ENCODE measurements at regions not wholly inside any gene's neighbourhood (a gene's known extent, or its start where the extent isn't known, plus 50 kb on each side); places are given as distances from the start of the nearest gene placed in this dataset.
"Not testable (repeated sequence)": the region's sequence is repeated elsewhere in the genome, so short reads cannot be mapped to it uniquely, and the experiment has no call there.

DNA sequence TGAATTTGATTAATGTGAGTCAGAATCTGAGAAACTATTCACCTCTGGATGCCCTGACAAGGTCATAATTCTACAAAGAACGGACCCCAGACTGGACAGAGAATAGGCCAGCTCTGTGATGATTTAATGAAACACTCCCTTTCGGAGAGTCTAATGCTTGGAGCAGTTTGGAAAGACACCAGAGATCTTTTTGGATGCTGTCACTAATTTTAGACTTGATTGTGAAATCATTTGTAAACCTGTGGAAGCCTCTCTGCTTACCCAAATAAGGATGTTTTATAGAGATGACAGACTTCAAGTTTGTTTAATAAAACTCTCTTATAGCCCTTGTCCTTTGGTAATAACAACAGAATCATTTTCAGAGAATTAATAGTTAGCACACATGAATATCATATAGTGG lies 83.5 kb downstream of the MYL12B start:
- no CpG with 5 or more reads among the region's 2 CpGs for WGBS (ENCODE audit: insufficient coverage, low lambda C conversion rate)
- Histone ChIP-seq H3K4me1 (ENCODE audit: control insufficient read depth, insufficient read depth, low read length) (no peaks in the 10 kb centered on the region), H3K9me3 (ENCODE audit: control insufficient read depth, low read depth, low read length) (no peaks in the 10 kb centered on the region), H3K27me3 (ENCODE audit: control insufficient read depth, insufficient read depth, low read length) (no peaks in the 10 kb centered on the region), H3K4me3 (ENCODE audit: low read length) (no peak overlapping the region), H3K27ac (ENCODE audit: low read length) (no peak overlapping the region), H3K36me3 (ENCODE audit: control insufficient read depth, insufficient read depth, low read length) (no peaks in the 10 kb centered on the region)
- no peak for DNase-seq

- H3K4me3 ChIP-seq (ENCODE audit: low read length) = no peak overlapping the region
- H3K36me3 ChIP-seq (ENCODE audit: control insufficient read depth, insufficient read depth, low read length) = no peaks in the 10 kb centered on the region
- H3K9me3 ChIP-seq (ENCODE audit: control insufficient read depth, low read depth, low read length) = no peaks in the 10 kb centered on the region
- H3K27me3 ChIP-seq (ENCODE audit: control insufficient read depth, insufficient read depth, low read length) = no peaks in the 10 kb centered on the region
- H3K27ac ChIP-seq (ENCODE audit: low read length) = no peak overlapping the region
- H3K4me1 ChIP-seq (ENCODE audit: control insufficient read depth, insufficient read depth, low read length) = no peaks in the 10 kb centered on the region
- WGBS (ENCODE audit: insufficient coverage, low lambda C conversion rate) = no CpG with 5 or more reads among the region's 1 CpG
- DNase-seq = no peak
These were observed 84.0 kb downstream of the MYL12B start for GRCh38 chr18:3345885-3346284.

- Histone ChIP-seq H3K36me3 (ENCODE audit: control insufficient read depth, insufficient read depth, low read length) (no peaks in the 10 kb centered on the region), H3K27me3 (ENCODE audit: control insufficient read depth, insufficient read depth, low read length) (no peaks in the 10 kb centered on the region), H3K27ac (ENCODE audit: low read length) (no peak overlapping the region), H3K4me1 (ENCODE audit: control insufficient read depth, insufficient read depth, low read length) (no peaks in the 10 kb centered on the region), H3K4me3 (ENCODE audit: low read length) (no peak overlapping the region), H3K9me3 (ENCODE audit: control insufficient read depth, low read depth, low read length) (no peaks in the 10 kb centered on the region)
- no peak for DNase-seq
- WGBS (ENCODE audit: insufficient coverage, low lambda C conversion rate) = no CpG with 5 or more reads among the region's 7 CpGs
These were observed 84.6 kb downstream of the MYL12B start for GRCh38 chr18:3346487-3346886.

DNA sequence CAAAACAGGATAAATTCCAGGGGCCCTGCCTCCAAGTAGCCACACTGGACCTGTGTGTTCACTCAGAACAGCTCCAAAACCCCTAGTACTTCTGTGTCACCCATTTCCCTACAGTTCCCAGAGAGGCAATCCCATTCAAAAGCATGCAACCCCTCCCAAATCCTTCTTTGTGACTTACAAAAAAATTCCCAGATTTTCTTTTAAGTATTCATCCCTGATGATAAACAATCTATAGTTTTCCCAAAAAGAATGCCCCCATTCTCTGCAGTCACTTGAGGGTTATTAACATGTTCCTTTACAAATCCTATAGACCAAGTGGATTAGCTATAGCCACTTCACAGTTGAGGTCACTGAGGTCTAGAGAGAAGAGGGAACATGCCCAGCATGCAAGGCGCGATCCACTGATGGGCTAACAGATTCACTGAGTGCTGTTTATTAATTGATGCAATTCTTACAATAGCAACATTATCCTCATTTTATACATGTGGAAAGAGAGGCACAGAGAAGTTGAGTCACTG lies 85.4 kb downstream of the MYL12B start:
- no peaks in the 10 kb centered on the region for H3K27me3 ChIP-seq (ENCODE audit: control insufficient read depth, insufficient read depth, low read length)
- H3K27ac ChIP-seq (ENCODE audit: low read length) = no peak overlapping the region

DNA sequence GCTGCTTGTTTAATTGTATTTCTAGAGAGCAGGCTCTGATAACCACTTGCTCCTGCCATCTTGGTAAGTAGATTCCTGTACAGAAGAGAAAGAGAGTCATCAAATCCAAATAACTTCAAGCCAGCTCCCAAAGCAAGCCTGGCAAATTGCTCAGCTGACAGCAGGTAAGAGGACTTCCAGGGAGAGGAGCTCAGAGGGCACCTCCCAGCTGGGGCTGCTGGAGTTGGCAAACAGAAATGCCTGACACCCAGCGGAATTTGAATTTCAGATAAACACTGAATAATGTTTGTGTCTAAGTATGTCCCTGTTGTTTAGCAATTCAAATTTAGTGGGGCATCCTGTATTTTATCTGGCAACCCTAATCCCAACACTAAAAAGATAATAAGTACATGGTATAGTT lies 86.2 kb downstream of the MYL12B start:
- Histone ChIP-seq H3K4me1 (ENCODE audit: control insufficient read depth, insufficient read depth, low read length) (no peaks in the 10 kb centered on the region), H3K4me3 (ENCODE audit: low read length) (no peak overlapping the region), H3K9me3 (ENCODE audit: control insufficient read depth, low read depth, low read length) (no peaks in the 10 kb centered on the region), H3K27ac (ENCODE audit: low read length) (no peak overlapping the region), H3K36me3 (ENCODE audit: control insufficient read depth, insufficient read depth, low read length) (no peaks in the 10 kb centered on the region), H3K27me3 (ENCODE audit: control insufficient read depth, insufficient read depth, low read length) (no peaks in the 10 kb centered on the region)
- no peak for DNase-seq
- whole genome bisulfite sequencing (ENCODE audit: insufficient coverage, low lambda C conversion rate) = 80% methylated on average over 1 of the region's 1 CpG

More for the DNA sequence above, 85.4 kb downstream of the MYL12B start:
- Histone ChIP-seq H3K9me3 (ENCODE audit: control insufficient read depth, low read depth, low read length) (no peaks in the 10 kb centered on the region), H3K36me3 (ENCODE audit: control insufficient read depth, insufficient read depth, low read length) (no peaks in the 10 kb centered on the region), H3K4me1 (ENCODE audit: control insufficient read depth, insufficient read depth, low read length) (no peaks in the 10 kb centered on the region), H3K4me3 (ENCODE audit: low read length) (no peak overlapping the region)
- DNase-seq = no peak
- no CpG with 5 or more reads among the region's 2 CpGs for WGBS (ENCODE audit: insufficient coverage, low lambda C conversion rate)

GRCh38 chr18:3349046-3349841 lies 87.3 kb downstream of the MYL12B start:
- H3K4me1 ChIP-seq (ENCODE audit: control insufficient read depth, insufficient read depth, low read length); H3K36me3 ChIP-seq (ENCODE audit: control insufficient read depth, insufficient read depth, low read length); H3K27me3 ChIP-seq (ENCODE audit: control insufficient read depth, insufficient read depth, low read length); H3K27ac ChIP-seq (ENCODE audit: low read length); H3K4me3 ChIP-seq (ENCODE audit: low read length); DNase-seq; H3K9me3 ChIP-seq (ENCODE audit: control insufficient read depth, low read depth, low read length): not testable (repeated sequence)
- whole genome bisulfite sequencing (ENCODE audit: insufficient coverage, low lambda C conversion rate) = 100% methylated on average over 7 of the region's 25 CpGs

DNA sequence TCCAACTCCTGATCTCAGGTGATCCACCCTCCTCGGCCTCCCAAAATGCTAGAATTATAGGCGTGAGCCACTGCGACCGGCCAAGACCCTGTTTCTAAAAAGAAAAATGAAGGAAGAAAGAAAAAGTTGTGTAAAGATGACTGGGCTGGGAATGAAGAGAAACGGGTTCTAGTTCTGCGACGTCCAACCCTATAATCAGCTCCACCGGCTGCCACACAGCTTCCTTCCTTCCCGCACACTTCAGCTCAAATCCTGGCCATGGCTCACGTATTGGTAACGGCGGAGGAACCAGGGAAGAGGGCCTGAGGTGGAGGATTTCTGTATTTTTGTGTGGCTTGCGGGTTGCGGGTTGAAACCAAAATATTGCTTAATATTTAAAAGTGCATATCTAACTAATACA lies 88.1 kb downstream of the MYL12B start:
- no peaks in the 10 kb centered on the region for H3K36me3 ChIP-seq (ENCODE audit: control insufficient read depth, insufficient read depth, low read length)
- no peak for DNase-seq
- H3K4me1 ChIP-seq (ENCODE audit: control insufficient read depth, insufficient read depth, low read length) = no peaks in the 10 kb centered on the region
- no peaks in the 10 kb centered on the region for H3K27me3 ChIP-seq (ENCODE audit: control insufficient read depth, insufficient read depth, low read length)
- no peak overlapping the region for H3K27ac ChIP-seq (ENCODE audit: low read length)
- H3K4me3 ChIP-seq (ENCODE audit: low read length) = no peak overlapping the region
- H3K9me3 ChIP-seq (ENCODE audit: control insufficient read depth, low read depth, low read length) = no peaks in the 10 kb centered on the region
- 100% methylated on average over 3 of the region's 14 CpGs for WGBS (ENCODE audit: insufficient coverage, low lambda C conversion rate)

GRCh38 chr18:3350566-3351527 lies 88.9 kb downstream of the MYL12B start:
- no peak for DNase-seq
- no peak overlapping the region for H3K4me3 ChIP-seq (ENCODE audit: low read length)
- 94% methylated on average over 4 of the region's 11 CpGs for WGBS (ENCODE audit: insufficient coverage, low lambda C conversion rate)

DNA sequence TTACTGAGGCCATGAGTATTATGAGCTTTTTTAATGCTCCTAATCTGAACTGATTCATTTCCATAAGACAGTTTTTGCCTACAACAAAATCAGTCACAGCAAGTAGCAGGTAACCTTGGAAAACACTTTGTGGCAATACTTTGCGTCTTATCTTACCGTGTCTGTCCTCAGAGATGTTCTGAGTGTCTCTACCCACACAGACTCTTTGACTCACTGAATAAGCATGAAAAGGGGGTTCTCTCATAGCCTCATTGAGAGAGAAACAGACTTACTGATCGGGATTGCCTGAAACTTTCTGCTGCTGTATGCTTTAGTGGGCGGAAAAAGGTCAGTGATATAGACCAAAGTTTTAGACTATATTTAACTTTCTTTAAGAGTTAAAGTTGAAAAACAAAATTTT lies 92.6 kb downstream of the MYL12B start:
- no CpG with 5 or more reads among the region's 4 CpGs for WGBS (ENCODE audit: insufficient coverage, low lambda C conversion rate)
- no peaks in the 10 kb centered on the region for H3K27me3 ChIP-seq (ENCODE audit: control insufficient read depth, insufficient read depth, low read length)
- H3K27ac ChIP-seq (ENCODE audit: low read length) = no peak overlapping the region
- no peaks in the 10 kb centered on the region for H3K9me3 ChIP-seq (ENCODE audit: control insufficient read depth, low read depth, low read length)
- no peak for DNase-seq
- no peaks in the 10 kb centered on the region for H3K36me3 ChIP-seq (ENCODE audit: control insufficient read depth, insufficient read depth, low read length)
- H3K4me1 ChIP-seq (ENCODE audit: control insufficient read depth, insufficient read depth, low read length) = no peaks in the 10 kb centered on the region
- H3K4me3 ChIP-seq (ENCODE audit: low read length) = no peak overlapping the region

More at GRCh38 chr18:3350566-3351527, 88.9 kb downstream of the MYL12B start:
- no peaks in the 10 kb centered on the region for H3K27me3 ChIP-seq (ENCODE audit: control insufficient read depth, insufficient read depth, low read length)
- no peaks in the 10 kb centered on the region for H3K36me3 ChIP-seq (ENCODE audit: control insufficient read depth, insufficient read depth, low read length)
- H3K27ac ChIP-seq (ENCODE audit: low read length) = no peak overlapping the region
- H3K4me1 ChIP-seq (ENCODE audit: control insufficient read depth, insufficient read depth, low read length) = no peaks in the 10 kb centered on the region
- H3K9me3 ChIP-seq (ENCODE audit: control insufficient read depth, low read depth, low read length) = no peaks in the 10 kb centered on the region

GRCh38 chr18:3356614-3357013 lies 93.4 kb upstream of the TGIF1 start:
- no peaks in the 10 kb centered on the region for H3K36me3 ChIP-seq (ENCODE audit: control insufficient read depth, insufficient read depth, low read length)
- peaks cover 6% of the 10 kb centered on the region for H3K9me3 ChIP-seq (ENCODE audit: control insufficient read depth, low read depth, low read length)
- no peaks in the 10 kb centered on the region for H3K4me1 ChIP-seq (ENCODE audit: control insufficient read depth, insufficient read depth, low read length)
- H3K27ac ChIP-seq (ENCODE audit: low read length) = no peak overlapping the region
- H3K4me3 ChIP-seq (ENCODE audit: low read length) = no peak overlapping the region
- WGBS (ENCODE audit: insufficient coverage, low lambda C conversion rate) = no CpG with 5 or more reads among the region's 4 CpGs
- DNase-seq = no peak
- no peaks in the 10 kb centered on the region for H3K27me3 ChIP-seq (ENCODE audit: control insufficient read depth, insufficient read depth, low read length)

Measured in large intestine (tissue), 3 donors.